Suprapubic skin (tissue), 4 donors: ENCODE measurements at regions not wholly inside any gene's neighbourhood (a gene's known extent, or its start where the extent isn't known, plus 50 kb on each side); places are given as distances from the start of the nearest gene placed in this dataset.
"Not testable (repeated sequence)": the region's sequence is repeated elsewhere in the genome, so short reads cannot be mapped to it uniquely, and the experiment has no call there.

Experiments
- POLR2A ChIP-seq, 2 donors: fragments of 450-650 bp; IDR thresholded peaks; one replicate each; pipeline ENCODE4 v1.6.1; 2017; ENCODE audit warnings: antibody characterized with exemption in 2 of 2, mild to moderate bottlenecking in 2 of 2, moderate library complexity in 2 of 2
- POLR2AphosphoS5 ChIP-seq, 3 donors: sonication (generic); formaldehyde crosslinking; IDR thresholded peaks; one replicate each; pipeline ENCODE4 v1.6.1; 2017; ENCODE audit warnings: antibody characterized with exemption in 3 of 3
- TF ChIP-seq, protein P1 (sequence below), 2 donors: fragments of 200-600 bp in 1 of 2; fragments of 450-650 bp in 1 of 2; sonication (generic) in 1 of 2; IDR thresholded peaks; one replicate each; pipeline ENCODE4 v1.5.1; 2016 to 2019; ENCODE audit warnings: antibody characterized with exemption in 2 of 2, mild to moderate bottlenecking in 1 of 2, moderate library complexity in 1 of 2

DNA sequence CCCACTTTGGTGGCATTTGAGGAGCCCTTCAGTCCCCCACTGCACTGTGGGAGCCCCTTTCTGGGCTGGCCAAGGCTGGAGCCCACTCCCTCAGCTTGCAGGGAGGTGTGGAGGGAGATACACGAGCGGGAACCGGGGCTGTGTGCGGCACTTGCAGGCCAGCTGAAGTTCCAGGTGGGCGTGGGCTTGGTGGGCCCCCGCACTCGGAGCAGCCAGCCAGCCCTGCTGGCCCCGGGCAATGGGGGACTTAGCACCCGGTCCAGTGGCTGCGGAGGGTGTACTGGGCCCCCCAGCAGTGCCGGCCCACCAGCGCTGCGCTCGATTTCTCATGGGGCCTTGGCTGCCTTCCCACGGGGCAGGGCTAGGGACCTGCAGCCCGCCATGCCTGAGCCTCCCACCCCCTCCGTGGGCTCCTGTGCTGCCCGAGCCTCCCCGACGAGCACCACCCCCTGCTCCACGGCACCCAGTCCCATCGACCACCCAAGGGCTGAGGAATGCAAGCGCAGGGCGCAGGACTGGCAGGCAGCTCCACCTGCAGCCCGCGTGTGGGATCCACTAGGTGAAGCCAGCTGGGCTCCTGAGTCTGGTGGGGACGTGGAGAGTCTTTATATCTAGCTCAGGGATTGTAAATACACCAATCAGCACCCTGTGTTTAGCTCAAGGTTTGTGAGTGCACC, 379.7 kb downstream of the CGGBP1 start:
- TF ChIP-seq, protein P1, sequence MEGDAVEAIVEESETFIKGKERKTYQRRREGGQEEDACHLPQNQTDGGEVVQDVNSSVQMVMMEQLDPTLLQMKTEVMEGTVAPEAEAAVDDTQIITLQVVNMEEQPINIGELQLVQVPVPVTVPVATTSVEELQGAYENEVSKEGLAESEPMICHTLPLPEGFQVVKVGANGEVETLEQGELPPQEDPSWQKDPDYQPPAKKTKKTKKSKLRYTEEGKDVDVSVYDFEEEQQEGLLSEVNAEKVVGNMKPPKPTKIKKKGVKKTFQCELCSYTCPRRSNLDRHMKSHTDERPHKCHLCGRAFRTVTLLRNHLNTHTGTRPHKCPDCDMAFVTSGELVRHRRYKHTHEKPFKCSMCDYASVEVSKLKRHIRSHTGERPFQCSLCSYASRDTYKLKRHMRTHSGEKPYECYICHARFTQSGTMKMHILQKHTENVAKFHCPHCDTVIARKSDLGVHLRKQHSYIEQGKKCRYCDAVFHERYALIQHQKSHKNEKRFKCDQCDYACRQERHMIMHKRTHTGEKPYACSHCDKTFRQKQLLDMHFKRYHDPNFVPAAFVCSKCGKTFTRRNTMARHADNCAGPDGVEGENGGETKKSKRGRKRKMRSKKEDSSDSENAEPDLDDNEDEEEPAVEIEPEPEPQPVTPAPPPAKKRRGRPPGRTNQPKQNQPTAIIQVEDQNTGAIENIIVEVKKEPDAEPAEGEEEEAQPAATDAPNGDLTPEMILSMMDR (IDR thresholded peaks at IDR 0.05): not testable (repeated sequence)
- TF ChIP-seq POLR2AphosphoS5, POLR2A (IDR thresholded peaks at IDR 0.05): not testable (repeated sequence)
